ENCODE measurements at regions not wholly inside any gene's neighbourhood (a gene's known extent, or its start where the extent isn't known, plus 50 kb on each side); places are given as distances from the start of the nearest gene placed in this dataset.

GRCh38 chr6:113027780-113028179 is 680.6 kb downstream of the RFPL4B start:
- TF ChIP-seq CTCF (IDR thresholded peaks at IDR 0.05) = no peak
- no peak for TF ChIP-seq POLR2A (IDR thresholded peaks at IDR 0.05)
- TF ChIP-seq POLR2AphosphoS5 (IDR thresholded peaks at IDR 0.05) = no peak
- no peak for TF ChIP-seq EP300 (IDR thresholded peaks at IDR 0.05)
